ENCODE measurements at regions not wholly inside any gene's neighbourhood (a gene's known extent, or its start where the extent isn't known, plus 50 kb on each side); places are given as distances from the start of the nearest gene placed in this dataset.

- H3K4me1 Mint-ChIP-seq (ENCODE audit: low read depth, unreplicated experiment) = no peaks in the 10 kb centered on the region
- CTCF ChIA-PET = no interaction called here
- TF ChIP-seq CTCF (IDR thresholded peaks at IDR 0.05; ENCODE audit: unreplicated experiment) = no peak
- BruUV-seq (replicated peaks) = no TSS peak
- H3K9me3 Mint-ChIP-seq (ENCODE audit: low read depth, unreplicated experiment) = no peaks in the 10 kb centered on the region
- H3K36me3 Mint-ChIP-seq (ENCODE audit: insufficient read depth, unreplicated experiment) = no peaks in the 10 kb centered on the region
- DNase-seq = no peak
- H3K4me3 Mint-ChIP-seq (ENCODE audit: low read depth, unreplicated experiment) = no peak overlapping the region
- no peak overlapping the region for H3K27ac Mint-ChIP-seq (ENCODE audit: unreplicated experiment)
- intact Hi-C loops (cut with micrococcal nuclease; ENCODE audit: unreplicated experiment) = no loop called here
- peaks cover 91% of the 10 kb centered on the region for H3K27me3 Mint-ChIP-seq (ENCODE audit: unreplicated experiment)
These were observed 95.6 kb downstream of the GPAM start for GRCh38 chr10:112087953-112088456.

GRCh38 chr10:112091703-112092102 lies 91.9 kb downstream of the GPAM start:
- TF ChIP-seq CTCF (IDR thresholded peaks at IDR 0.05; ENCODE audit: unreplicated experiment) = no peak
- DNase-seq = no peak
- intact Hi-C loops (cut with micrococcal nuclease; ENCODE audit: unreplicated experiment) = no loop called here
- H3K9me3 Mint-ChIP-seq (ENCODE audit: low read depth, unreplicated experiment) = no peaks in the 10 kb centered on the region
- BruUV-seq (replicated peaks) = no TSS peak
- CTCF ChIA-PET = no interaction called here
- H3K4me1 Mint-ChIP-seq (ENCODE audit: low read depth, unreplicated experiment) = no peaks in the 10 kb centered on the region
- H3K27ac Mint-ChIP-seq (ENCODE audit: unreplicated experiment) = no peak overlapping the region
- H3K4me3 Mint-ChIP-seq (ENCODE audit: low read depth, unreplicated experiment) = no peak overlapping the region
- no peaks in the 10 kb centered on the region for H3K36me3 Mint-ChIP-seq (ENCODE audit: insufficient read depth, unreplicated experiment)
- H3K27me3 Mint-ChIP-seq (ENCODE audit: unreplicated experiment) = peaks cover 83% of the 10 kb centered on the region

- BruUV-seq (replicated peaks) = no TSS peak
- no peak overlapping the region for H3K4me3 Mint-ChIP-seq (ENCODE audit: low read depth, unreplicated experiment)
- H3K36me3 Mint-ChIP-seq (ENCODE audit: insufficient read depth, unreplicated experiment) = no peaks in the 10 kb centered on the region
- no peaks in the 10 kb centered on the region for H3K4me1 Mint-ChIP-seq (ENCODE audit: low read depth, unreplicated experiment)
- CTCF ChIA-PET = no interaction called here
- no peak for TF ChIP-seq CTCF (IDR thresholded peaks at IDR 0.05; ENCODE audit: unreplicated experiment)
- no peaks in the 10 kb centered on the region for H3K9me3 Mint-ChIP-seq (ENCODE audit: low read depth, unreplicated experiment)
- no peak for DNase-seq
- intact Hi-C loops (cut with micrococcal nuclease; ENCODE audit: unreplicated experiment) = no loop called here
- H3K27ac Mint-ChIP-seq (ENCODE audit: unreplicated experiment) = no peak overlapping the region
- peaks cover 76% of the 10 kb centered on the region for H3K27me3 Mint-ChIP-seq (ENCODE audit: unreplicated experiment)
These were observed 91.0 kb downstream of the GPAM start for GRCh38 chr10:112092519-112092918.

GRCh38 chr10:112094984-112095383 lies 88.6 kb downstream of the GPAM start:
- Mint-ChIP-seq H3K4me1 (ENCODE audit: low read depth, unreplicated experiment) (no peaks in the 10 kb centered on the region), H3K27ac (ENCODE audit: unreplicated experiment) (no peak overlapping the region), H3K9me3 (ENCODE audit: low read depth, unreplicated experiment) (no peaks in the 10 kb centered on the region), H3K4me3 (ENCODE audit: low read depth, unreplicated experiment) (no peak overlapping the region), H3K36me3 (ENCODE audit: insufficient read depth, unreplicated experiment) (no peaks in the 10 kb centered on the region), H3K27me3 (ENCODE audit: unreplicated experiment) (peaks cover 72% of the 10 kb centered on the region)
- no peak for DNase-seq
- CTCF ChIA-PET = no interaction called here
- TF ChIP-seq CTCF (IDR thresholded peaks at IDR 0.05; ENCODE audit: unreplicated experiment) = no peak
- intact Hi-C loops (cut with micrococcal nuclease; ENCODE audit: unreplicated experiment) = no loop called here
- BruUV-seq (replicated peaks) = no TSS peak
